ENCODE measurements at regions not wholly inside any gene's neighbourhood (a gene's known extent, or its start where the extent isn't known, plus 50 kb on each side); places are given as distances from the start of the nearest gene placed in this dataset.
"Not testable (repeated sequence)": the region's sequence is repeated elsewhere in the genome, so short reads cannot be mapped to it uniquely, and the experiment has no call there.

- FAIRE-seq = no peak
- no peak for DNase-seq (ENCODE audit: low spot score)
Measured at GRCh38 chr20:23141450-23142161, 55.5 kb upstream of the CD93 start.

GRCh38 chr20:23140991-23141390 is 54.9 kb upstream of the CD93 start:
- no peak for FAIRE-seq
- no peak for DNase-seq (ENCODE audit: low spot score)

DNA sequence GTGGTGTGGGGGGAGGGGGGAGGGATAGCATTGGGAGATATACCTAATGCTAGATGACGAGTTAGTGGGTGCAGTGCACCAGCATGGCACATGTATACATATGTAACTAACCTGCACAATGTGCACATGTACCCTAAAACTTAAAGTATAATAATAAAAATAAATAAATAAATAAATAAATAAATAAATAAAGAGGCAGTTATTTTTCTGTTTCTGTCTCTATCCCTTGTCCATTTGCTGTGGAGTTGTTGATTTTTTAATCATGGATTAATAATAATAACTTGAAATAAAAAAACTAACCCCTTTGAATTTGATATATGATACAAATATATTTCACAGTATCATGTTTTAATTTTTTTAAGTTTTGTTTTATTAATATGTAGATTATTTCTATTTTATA is 53.9 kb upstream of the CD93 start:
- DNase-seq (ENCODE audit: low spot score); FAIRE-seq: not testable (repeated sequence)

- FAIRE-seq (no peak), DNase-seq (ENCODE audit: low spot score) (no peak)
Measured at GRCh38 chr20:23139524-23139923, 53.4 kb upstream of the CD93 start.

GRCh38 chr20:23138682-23139081 is 52.6 kb upstream of the CD93 start:
- FAIRE-seq = no peak
- no peak for DNase-seq (ENCODE audit: low spot score)

- DNase-seq (ENCODE audit: low spot score) = no peak
- no peak for FAIRE-seq
Measured at GRCh38 chr20:23138226-23138625, 52.1 kb upstream of the CD93 start.

DNA sequence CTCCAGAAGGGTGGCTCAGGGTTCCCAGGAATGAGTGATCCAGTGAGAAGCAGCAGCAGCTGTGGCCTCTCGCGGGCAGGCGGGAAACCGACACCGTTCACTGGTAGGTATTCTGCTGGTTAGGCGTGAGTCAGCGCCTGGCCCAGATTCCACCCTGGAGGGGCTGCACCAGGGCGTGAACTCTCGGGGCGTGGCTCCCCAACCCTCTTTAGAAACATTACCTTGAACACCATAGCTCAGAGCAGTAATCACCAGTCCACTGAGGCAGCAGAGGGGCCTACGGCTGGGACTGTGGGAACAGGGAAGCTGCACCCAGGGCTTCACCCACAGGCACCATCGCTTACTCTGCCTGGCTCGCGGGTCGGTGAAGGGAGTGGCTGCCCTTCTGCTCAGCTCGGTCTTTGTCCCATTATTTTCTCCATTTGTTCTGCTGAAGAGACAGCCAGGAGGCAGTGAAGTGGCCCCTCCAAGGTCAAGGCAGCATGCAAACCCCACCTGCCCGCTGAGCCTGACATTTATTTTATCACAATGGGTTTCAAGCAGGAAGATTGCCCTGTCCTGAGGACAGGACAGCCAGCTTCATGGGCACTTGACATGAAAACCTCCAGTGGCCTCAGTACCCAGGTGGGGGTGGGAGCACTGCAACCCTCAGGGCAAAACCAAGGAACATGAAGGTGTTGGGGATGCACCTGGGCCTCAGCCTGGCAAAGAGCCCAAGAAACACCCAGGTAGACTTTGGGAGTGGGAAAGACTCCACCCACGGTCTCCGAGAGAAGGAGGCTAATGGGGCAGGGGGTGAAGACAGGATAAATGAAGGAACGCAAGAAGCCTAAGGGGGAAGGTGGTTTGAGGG is 51.0 kb upstream of the CD93 start:
- DNase-seq (ENCODE audit: low spot score) (peak; percentile 75), FAIRE-seq (peak; percentile 91)

GRCh38 chr20:23135449-23136420 is 49.6 kb upstream of the CD93 start:
- DNase-seq (ENCODE audit: low spot score) (no peak), FAIRE-seq (no peak)

Data from urothelium cell line (cell line).